ENCODE measurements at regions not wholly inside any gene's neighbourhood (a gene's known extent, or its start where the extent isn't known, plus 50 kb on each side); places are given as distances from the start of the nearest gene placed in this dataset.
A peak's percentile ranks its signal among the peaks of the same experiment; 100 is the strongest.

DNA sequence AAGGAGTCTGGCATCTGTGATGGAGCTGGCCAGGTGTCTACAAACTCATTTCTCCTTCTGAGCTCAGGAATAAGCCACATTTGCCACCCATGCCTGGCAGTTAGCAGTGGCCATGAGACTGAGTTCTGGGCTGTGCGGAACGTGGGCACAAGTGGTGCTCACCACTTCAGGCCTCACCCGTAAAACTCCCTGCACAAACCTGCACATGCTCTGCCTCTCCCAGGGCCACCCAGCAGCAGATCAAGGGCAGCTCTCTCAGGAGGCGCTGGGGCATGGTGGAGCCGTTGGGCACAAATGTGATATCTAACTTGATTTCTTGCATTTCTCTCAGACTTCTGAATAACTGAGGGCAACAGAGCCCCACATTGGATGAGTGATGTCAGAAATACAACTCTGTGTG is 269.5 kb downstream of the HIVEP2 start:
- Mint-ChIP-seq H3K27ac (no peak overlapping the region), H3K9me3 (no peaks in the 10 kb centered on the region), H3K4me3 (no peak overlapping the region), H3K27me3 (peaks cover 4% of the 10 kb centered on the region), H3K36me3 (ENCODE audit: low read depth) (no peaks in the 10 kb centered on the region), H3K4me1 (ENCODE audit: low read depth) (peaks cover 10% of the 10 kb centered on the region)

GRCh38 chr6:142676027-142676443 is 268.9 kb downstream of the HIVEP2 start:
- H3K4me3 Mint-ChIP-seq, result no peak overlapping the region
- no peaks in the 10 kb centered on the region for H3K36me3 Mint-ChIP-seq (ENCODE audit: low read depth)
- H3K27me3 Mint-ChIP-seq, result peaks cover 4% of the 10 kb centered on the region
- peaks cover 14% of the 10 kb centered on the region for H3K4me1 Mint-ChIP-seq (ENCODE audit: low read depth)
- H3K9me3 Mint-ChIP-seq, result no peaks in the 10 kb centered on the region
- H3K27ac Mint-ChIP-seq, result no peak overlapping the region

- no peak overlapping the region for H3K4me3 Mint-ChIP-seq
- no peak overlapping the region for H3K27ac Mint-ChIP-seq
- H3K4me1 Mint-ChIP-seq (ENCODE audit: low read depth), result peaks cover 11% of the 10 kb centered on the region
- H3K27me3 Mint-ChIP-seq, result peaks cover 4% of the 10 kb centered on the region
- no peaks in the 10 kb centered on the region for H3K9me3 Mint-ChIP-seq
- H3K36me3 Mint-ChIP-seq (ENCODE audit: low read depth), result no peaks in the 10 kb centered on the region
Measured at GRCh38 chr6:142676647-142677192, 268.3 kb downstream of the HIVEP2 start.

DNA sequence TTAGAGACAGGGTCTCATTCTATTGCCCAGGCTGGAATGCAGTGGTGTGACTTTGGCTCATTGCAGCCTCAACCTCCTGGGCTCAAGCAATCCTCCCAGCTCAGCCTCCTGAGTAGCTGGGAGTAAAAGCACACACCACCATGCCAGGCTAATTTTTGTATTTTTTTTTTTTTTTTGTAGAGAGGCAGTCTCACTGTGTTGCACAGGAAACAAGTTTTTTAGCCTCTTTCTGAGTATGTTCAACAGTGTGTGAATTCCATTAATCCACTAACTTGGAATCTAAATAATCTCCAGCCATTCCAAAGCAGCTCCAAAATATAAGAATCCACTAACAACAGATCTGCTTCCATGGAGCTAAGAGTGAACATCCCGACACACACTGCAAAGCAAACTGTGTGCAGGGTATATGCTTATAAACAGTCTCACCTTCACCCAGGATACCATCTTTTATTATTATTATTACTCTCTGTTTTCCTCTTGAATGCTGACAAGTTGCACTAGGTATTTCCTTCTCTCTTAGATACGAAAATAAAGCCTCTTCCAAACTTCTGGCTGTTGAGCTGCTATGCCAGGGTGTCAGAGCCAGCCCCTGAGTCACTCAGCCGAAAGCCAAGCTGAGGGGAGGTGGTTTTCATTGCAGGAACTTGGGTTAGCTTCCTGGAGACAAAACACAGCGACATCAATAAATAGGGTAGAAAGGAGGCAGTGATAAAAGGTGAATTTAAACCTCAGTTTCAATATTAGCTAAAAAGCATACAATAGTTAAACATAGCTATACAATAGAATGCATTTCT is 264.9 kb downstream of the HIVEP2 start:
- Mint-ChIP-seq H3K36me3 (ENCODE audit: low read depth) (no peaks in the 10 kb centered on the region), H3K4me1 (ENCODE audit: low read depth) (peaks cover 9% of the 10 kb centered on the region), H3K27me3 (no peaks in the 10 kb centered on the region), H3K9me3 (no peaks in the 10 kb centered on the region), H3K4me3 (no peak overlapping the region), H3K27ac (no peak overlapping the region)

DNA sequence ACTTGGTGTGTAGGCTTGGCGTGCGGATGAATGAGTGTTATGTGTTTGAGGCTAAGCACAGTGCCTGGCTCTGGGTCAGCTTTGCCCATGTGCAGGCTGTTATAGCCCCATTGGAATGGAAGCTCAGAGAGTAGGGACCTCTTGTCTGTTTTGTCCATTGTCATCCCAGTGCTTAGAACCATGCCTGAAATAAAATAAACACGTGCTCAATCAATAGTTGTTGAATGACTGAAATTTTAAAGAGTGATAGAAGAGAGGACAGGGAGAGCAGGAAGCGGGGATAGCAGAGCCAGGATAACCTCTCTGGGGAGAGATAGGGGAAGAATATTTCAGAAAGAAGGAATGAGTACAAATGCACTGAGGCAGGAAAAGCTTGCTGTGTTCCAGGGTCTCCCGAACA is 263.9 kb downstream of the HIVEP2 start:
- H3K9me3 Mint-ChIP-seq, result no peaks in the 10 kb centered on the region
- H3K4me3 Mint-ChIP-seq, result no peak overlapping the region
- H3K27me3 Mint-ChIP-seq, result no peaks in the 10 kb centered on the region
- H3K36me3 Mint-ChIP-seq (ENCODE audit: low read depth), result no peaks in the 10 kb centered on the region
- peaks cover 16% of the 10 kb centered on the region for H3K4me1 Mint-ChIP-seq (ENCODE audit: low read depth)
- no peak overlapping the region for H3K27ac Mint-ChIP-seq

DNA sequence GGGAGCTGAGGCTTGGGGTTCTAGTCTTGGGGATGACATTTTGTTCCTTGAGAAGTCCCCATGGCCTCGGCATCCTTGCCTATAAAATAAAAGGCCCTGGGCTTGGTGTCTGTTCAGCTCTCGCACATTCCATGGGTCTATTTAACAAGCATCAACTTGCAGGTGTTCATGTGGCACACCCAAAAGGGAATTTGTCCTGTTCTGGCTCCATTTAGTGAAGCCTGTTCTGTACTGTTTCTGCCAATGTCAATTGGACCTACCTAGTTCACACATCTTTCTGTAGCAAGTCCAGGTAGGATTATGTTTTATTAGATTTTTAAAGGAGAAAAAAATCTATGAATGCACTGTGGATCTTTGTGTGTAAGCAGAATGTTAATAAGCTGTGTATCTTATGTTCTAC is 262.0 kb downstream of the HIVEP2 start:
- no peak overlapping the region for H3K4me3 Mint-ChIP-seq
- H3K4me1 Mint-ChIP-seq (ENCODE audit: low read depth), result peaks cover 21% of the 10 kb centered on the region
- no peaks in the 10 kb centered on the region for H3K27me3 Mint-ChIP-seq
- H3K36me3 Mint-ChIP-seq (ENCODE audit: low read depth), result no peaks in the 10 kb centered on the region
- H3K27ac Mint-ChIP-seq, result no peak overlapping the region
- H3K9me3 Mint-ChIP-seq, result no peaks in the 10 kb centered on the region

- Mint-ChIP-seq H3K27ac (no peak overlapping the region), H3K4me1 (ENCODE audit: low read depth) (peaks cover 21% of the 10 kb centered on the region), H3K27me3 (no peaks in the 10 kb centered on the region)
Measured at GRCh38 chr6:142683714-142684141, 261.2 kb downstream of the HIVEP2 start.

GRCh38 chr6:142684371-142684770 is 260.6 kb downstream of the HIVEP2 start:
- H3K4me3 Mint-ChIP-seq, result no peak overlapping the region
- H3K9me3 Mint-ChIP-seq, result no peaks in the 10 kb centered on the region
- H3K36me3 Mint-ChIP-seq (ENCODE audit: low read depth), result no peaks in the 10 kb centered on the region
- peaks cover 21% of the 10 kb centered on the region for H3K4me1 Mint-ChIP-seq (ENCODE audit: low read depth)
- H3K27me3 Mint-ChIP-seq, result no peaks in the 10 kb centered on the region
- no peak overlapping the region for H3K27ac Mint-ChIP-seq

More at GRCh38 chr6:142683714-142684141, 261.2 kb downstream of the HIVEP2 start:
- no peak overlapping the region for H3K4me3 Mint-ChIP-seq
- no peaks in the 10 kb centered on the region for H3K9me3 Mint-ChIP-seq
- H3K36me3 Mint-ChIP-seq (ENCODE audit: low read depth), result no peaks in the 10 kb centered on the region

GRCh38 chr6:142685852-142686506 is 259.0 kb downstream of the HIVEP2 start:
- H3K4me1 Mint-ChIP-seq (ENCODE audit: low read depth), result peaks cover 12% of the 10 kb centered on the region
- no peaks in the 10 kb centered on the region for H3K36me3 Mint-ChIP-seq (ENCODE audit: low read depth)
- no peaks in the 10 kb centered on the region for H3K9me3 Mint-ChIP-seq
- no peak overlapping the region for H3K27ac Mint-ChIP-seq
- no peaks in the 10 kb centered on the region for H3K27me3 Mint-ChIP-seq
- H3K4me3 Mint-ChIP-seq, result no peak overlapping the region

- Mint-ChIP-seq H3K27ac (no peak overlapping the region), H3K4me1 (ENCODE audit: low read depth) (peaks cover 12% of the 10 kb centered on the region), H3K36me3 (ENCODE audit: low read depth) (no peaks in the 10 kb centered on the region), H3K9me3 (no peaks in the 10 kb centered on the region), H3K4me3 (no peak overlapping the region), H3K27me3 (no peaks in the 10 kb centered on the region)
Measured at GRCh38 chr6:142686507-142686887, 258.5 kb downstream of the HIVEP2 start.

DNA sequence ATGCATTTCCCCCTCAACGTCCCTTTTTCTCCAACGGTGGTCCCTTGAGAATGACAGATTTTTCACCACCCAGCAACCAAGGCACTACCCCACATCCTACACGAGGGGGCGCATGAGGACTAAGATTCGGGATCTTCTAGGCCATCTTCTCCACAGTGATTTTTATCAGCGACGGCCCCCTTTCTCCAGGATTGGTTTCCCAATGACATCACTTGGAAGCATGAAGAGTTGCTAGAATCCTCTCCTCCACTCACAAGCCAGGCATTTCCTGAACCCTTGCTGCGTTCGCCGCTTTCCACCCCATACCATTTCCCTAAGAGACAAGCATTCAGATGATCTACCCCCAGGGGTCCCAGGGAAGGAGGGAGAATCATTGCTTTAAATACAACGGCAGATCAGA is 252.0 kb downstream of the HIVEP2 start:
- Mint-ChIP-seq H3K4me1 (ENCODE audit: low read depth) (peaks cover 25% of the 10 kb centered on the region), H3K9me3 (no peaks in the 10 kb centered on the region), H3K27me3 (no peaks in the 10 kb centered on the region), H3K4me3 (no peak overlapping the region), H3K36me3 (ENCODE audit: low read depth) (no peaks in the 10 kb centered on the region), H3K27ac (peak overlapping the region; percentile 23)

- Mint-ChIP-seq H3K27ac (peak overlapping the region; percentile 23), H3K4me1 (ENCODE audit: low read depth) (peaks cover 25% of the 10 kb centered on the region), H3K36me3 (ENCODE audit: low read depth) (no peaks in the 10 kb centered on the region), H3K9me3 (no peaks in the 10 kb centered on the region), H3K27me3 (no peaks in the 10 kb centered on the region), H3K4me3 (no peak overlapping the region)
Measured at GRCh38 chr6:142693441-142693840, 251.5 kb downstream of the HIVEP2 start.

- H3K27ac Mint-ChIP-seq, result peak overlapping the region; percentile 62
Measured at GRCh38 chr6:142694054-142694453, 250.9 kb downstream of the HIVEP2 start.

DNA sequence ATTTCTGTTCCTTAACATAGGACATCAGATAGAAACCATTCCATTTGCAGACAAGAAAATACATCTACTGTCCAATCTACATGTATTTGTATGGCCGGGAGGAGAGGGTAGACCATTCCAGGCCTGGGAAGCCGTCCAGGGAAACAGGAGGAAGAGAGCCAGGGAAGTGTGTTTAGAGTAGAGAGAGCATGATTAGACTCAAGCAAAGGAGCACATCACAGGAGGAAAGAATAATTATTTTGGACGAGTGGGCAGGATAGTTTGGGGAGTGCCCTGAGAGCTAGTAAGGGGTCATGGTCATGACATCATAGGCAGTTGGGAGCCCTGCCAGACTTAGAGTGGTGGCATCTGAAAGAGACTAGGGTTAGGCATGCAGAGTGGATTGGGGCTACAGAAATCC is 250.0 kb downstream of the HIVEP2 start:
- Mint-ChIP-seq H3K27ac (no peak overlapping the region), H3K4me3 (no peak overlapping the region), H3K27me3 (no peaks in the 10 kb centered on the region), H3K9me3 (no peaks in the 10 kb centered on the region), H3K4me1 (ENCODE audit: low read depth) (peaks cover 30% of the 10 kb centered on the region), H3K36me3 (ENCODE audit: low read depth) (no peaks in the 10 kb centered on the region)

More at GRCh38 chr6:142694054-142694453, 250.9 kb downstream of the HIVEP2 start:
- Mint-ChIP-seq H3K36me3 (ENCODE audit: low read depth) (no peaks in the 10 kb centered on the region), H3K27me3 (no peaks in the 10 kb centered on the region), H3K4me3 (no peak overlapping the region), H3K9me3 (no peaks in the 10 kb centered on the region), H3K4me1 (ENCODE audit: low read depth) (peaks cover 26% of the 10 kb centered on the region)

Measured in stimulated activated naive CD8-positive, alpha-beta T cell treated with anti-CD3 and anti-CD28 coated beads, Interleukin-15, Interleukin-2, amounts not matched to agents 100 ng/mL and 50 ng/mL, for 24 hours (primary cell).